Right renal cortex interstitium (tissue), 3 donors: ENCODE measurements at regions not wholly inside any gene's neighbourhood (a gene's known extent, or its start where the extent isn't known, plus 50 kb on each side); places are given as distances from the start of the nearest gene placed in this dataset.

Experiments used
- DNase-seq, 3 donors: peaks; one replicate each; pipeline ENCODE4 v3.0.0-alpha.2; 2013; ENCODE audit warnings: low read depth in 3 of 3, low spot score in 2 of 3

- no peak for DNase-seq
Observed at GRCh38 chr14:38526826-38527501, 271.1 kb upstream of the CLEC14A start.

- DNase-seq: no peak
Observed at GRCh38 chr14:38524636-38525509, 269.0 kb upstream of the CLEC14A start.

- no peak for DNase-seq
Observed at GRCh38 chr14:38522724-38523123, 266.8 kb upstream of the CLEC14A start.

- no peak for DNase-seq
Observed at GRCh38 chr14:38521591-38521990, 265.7 kb upstream of the CLEC14A start.

- DNase-seq: no peak
Observed at GRCh38 chr14:38517426-38517825, 261.5 kb upstream of the CLEC14A start.

- DNase-seq: no peak
Observed at GRCh38 chr14:38512236-38512635, 256.3 kb upstream of the CLEC14A start.

- no peak for DNase-seq
Observed at GRCh38 chr14:38507299-38507698, 251.4 kb upstream of the CLEC14A start.

- no peak for DNase-seq
Observed at GRCh38 chr14:38505973-38506249, 250.0 kb upstream of the CLEC14A start.

- no peak for DNase-seq
Observed at GRCh38 chr14:38505221-38505972, 249.5 kb upstream of the CLEC14A start.

- DNase-seq: no peak
Observed at GRCh38 chr14:38504175-38504574, 248.3 kb upstream of the CLEC14A start.

- no peak for DNase-seq
Observed at GRCh38 chr14:38502239-38502638, 246.3 kb upstream of the CLEC14A start.

GRCh38 chr14:38500125-38500524, 244.2 kb upstream of the CLEC14A start:
- no peak for DNase-seq

- DNase-seq: no peak
Observed at GRCh38 chr14:38496092-38496491, 240.2 kb upstream of the CLEC14A start.

GRCh38 chr14:38490273-38490672, 234.4 kb upstream of the CLEC14A start:
- no peak for DNase-seq

GRCh38 chr14:38485026-38485425, 229.1 kb upstream of the CLEC14A start:
- DNase-seq: no peak

- DNase-seq: no peak
Observed at GRCh38 chr14:38481952-38482678, 226.2 kb upstream of the CLEC14A start.

- no peak for DNase-seq
Observed at GRCh38 chr14:38469156-38469555, 213.3 kb upstream of the CLEC14A start.

- no peak for DNase-seq
Observed at GRCh38 chr14:38442208-38442607, 186.3 kb upstream of the CLEC14A start.

- no peak for DNase-seq
Observed at GRCh38 chr14:38432186-38432585, 176.3 kb upstream of the CLEC14A start.

- DNase-seq: no peak
Observed at GRCh38 chr14:38431156-38431555, 175.3 kb upstream of the CLEC14A start.

GRCh38 chr14:38430522-38430921, 174.6 kb upstream of the CLEC14A start:
- DNase-seq: no peak
